SU-DHL-6 (cell line): ENCODE measurements at regions not wholly inside any gene's neighbourhood (a gene's known extent, or its start where the extent isn't known, plus 50 kb on each side); places are given as distances from the start of the nearest gene placed in this dataset.

Source experiments
- H2AFZ ChIP-seq: fragments of 200-600 bp; sonication (generic); 2 replicates; pipeline ENCODE4 v1.6.1; 2014; ENCODE audit warnings: low read depth, mild to moderate bottlenecking, moderate library complexity, mixed read lengths, antibody characterized with exemption, low read length; ENCODE audit not compliant: severe bottlenecking
- H3F3A ChIP-seq: fragments of 200-600 bp; shearing (Covaris generic); 2 replicates; pipeline ENCODE4 v1.6.0; 2016; ENCODE audit warnings: antibody characterized with exemption, mild to moderate bottlenecking; ENCODE audit not compliant: insufficient read depth
- H3K27ac ChIP-seq: fragments of 200-600 bp; sonication (generic); 2 replicates; pipeline ENCODE4 v1.5.1; 2016; ENCODE audit warnings: low read depth, mild to moderate bottlenecking, low read length, moderate library complexity, mixed read lengths
- H3K27me3 ChIP-seq: fragments of 200-600 bp; sonication (generic), shearing (Covaris generic); 2 replicates; pipeline ENCODE4 v1.6.0; 2014; ENCODE audit warnings: mild to moderate bottlenecking, low read length
- H3K36me3 ChIP-seq: fragments of 200-600 bp; sonication (generic); 2 replicates; pipeline ENCODE4 v1.6.1; 2014; ENCODE audit warnings: mild to moderate bottlenecking, low read length, mixed read lengths
- H3K4me2 ChIP-seq: fragments of 300-600, 200-600 bp; shearing (Covaris generic), sonication (generic); 2 replicates; pipeline ENCODE4 v1.6.0; 2014; ENCODE audit warnings: low read length, low read depth, mild to moderate bottlenecking; ENCODE audit not compliant: poor library complexity, severe bottlenecking
- H3K4me3 ChIP-seq: fragments of 200-600 bp; sonication (generic); 2 replicates; pipeline ENCODE4 v1.5.1; 2014; ENCODE audit warnings: antibody characterized with exemption, low read length, mild to moderate bottlenecking, mixed read lengths; ENCODE audit not compliant: insufficient read depth, poor library complexity, severe bottlenecking
- H3K79me2 ChIP-seq: fragments of 200-600 bp; sonication (generic); 2 replicates; pipeline ENCODE4 v1.6.1; 2014; ENCODE audit warnings: mild to moderate bottlenecking, low read length, moderate library complexity; ENCODE audit not compliant: insufficient read depth
- H3K9ac ChIP-seq: fragments of 200-600 bp; sonication (generic); 2 replicates; pipeline ENCODE4 v1.7.0; 2014; ENCODE audit warnings: mild to moderate bottlenecking, low read length
- H3K9me2 ChIP-seq: fragments of 200-600 bp; sonication (generic); replicated peaks from 2 replicates; pipeline ENCODE4 v1.6.1; 2014; ENCODE audit warnings: low read length; ENCODE audit not compliant: insufficient read depth
- H3K9me3 ChIP-seq: fragments of 200-600 bp; sonication (generic); 2 replicates; pipeline ENCODE4 v1.6.1; 2014; ENCODE audit warnings: low read length, mixed read lengths; ENCODE audit not compliant: insufficient read depth
- H4K20me1 ChIP-seq: fragments of 200-600 bp; sonication (generic); 2 replicates; pipeline ENCODE4 v1.6.1; 2014; ENCODE audit warnings: low read depth, mild to moderate bottlenecking, antibody characterized with exemption, low read length, moderate library complexity, mixed read lengths
- CTCF ChIP-seq: fragments of 200-600 bp; sonication (generic); IDR thresholded peaks from one replicate; pipeline ENCODE4 v1.5.1; 2017; ENCODE audit warnings: antibody characterized with exemption, mild to moderate bottlenecking, low read length, moderate library complexity; ENCODE audit not compliant: insufficient read depth, poor library complexity, severe bottlenecking
- EZH2phosphoT487 ChIP-seq: fragments of 200-600 bp; sonication (generic), shearing (Covaris generic); conservative IDR thresholded peaks from 2 replicates; pipeline ENCODE4 v1.6.1; 2018; ENCODE audit warnings: mild to moderate bottlenecking, antibody characterized with exemption, low read length, moderate library complexity, mixed read lengths

GRCh38 chr12:28933864-28934527 lies 215.1 kb upstream of the FAR2 start:
- Histone ChIP-seq H3K79me2 (no peaks in the 10 kb centered on the region), H3K9me2 (no peaks in the 10 kb centered on the region), H3K9me3 (no peaks in the 10 kb centered on the region), H4K20me1 (no peaks in the 10 kb centered on the region), H3K4me3 (no peak overlapping the region), H3K4me2 (no peak overlapping the region), H3K27ac (no peak overlapping the region), H3K27me3 (no peaks in the 10 kb centered on the region), H2AFZ (no peak overlapping the region), H3K36me3 (no peaks in the 10 kb centered on the region), H3K9ac (no peak overlapping the region), H3F3A (no peaks in the 10 kb centered on the region)
- TF ChIP-seq EZH2phosphoT487 (no peak), CTCF (no peak)

- H4K20me1 ChIP-seq: no peaks in the 10 kb centered on the region
- H3K36me3 ChIP-seq: no peaks in the 10 kb centered on the region
- no peak overlapping the region for H3K9ac ChIP-seq
- no peaks in the 10 kb centered on the region for H3K79me2 ChIP-seq
- H3K4me3 ChIP-seq: no peak overlapping the region
- no peaks in the 10 kb centered on the region for H3K9me2 ChIP-seq
- TF ChIP-seq CTCF: no peak
- no peak for TF ChIP-seq EZH2phosphoT487
- H3K4me2 ChIP-seq: no peak overlapping the region
- no peaks in the 10 kb centered on the region for H3F3A ChIP-seq
- no peak overlapping the region for H3K27ac ChIP-seq
- no peaks in the 10 kb centered on the region for H3K27me3 ChIP-seq
- no peaks in the 10 kb centered on the region for H3K9me3 ChIP-seq
- no peak overlapping the region for H2AFZ ChIP-seq
Observed at GRCh38 chr12:28936221-28936620, 212.9 kb upstream of the FAR2 start.

GRCh38 chr12:28936711-28937110 lies 212.4 kb upstream of the FAR2 start:
- Histone ChIP-seq H3K4me3 (no peak overlapping the region), H2AFZ (no peak overlapping the region), H3K4me2 (no peak overlapping the region), H3K36me3 (no peaks in the 10 kb centered on the region), H3K27me3 (no peaks in the 10 kb centered on the region), H3K9me2 (no peaks in the 10 kb centered on the region), H3K79me2 (no peaks in the 10 kb centered on the region), H4K20me1 (no peaks in the 10 kb centered on the region), H3K9ac (no peak overlapping the region), H3K9me3 (no peaks in the 10 kb centered on the region), H3K27ac (no peak overlapping the region), H3F3A (no peaks in the 10 kb centered on the region)
- TF ChIP-seq EZH2phosphoT487: no peak
- no peak for TF ChIP-seq CTCF
